GM18867 (cell line): ENCODE measurements at regions not wholly inside any gene's neighbourhood (a gene's known extent, or its start where the extent isn't known, plus 50 kb on each side); places are given as distances from the start of the nearest gene placed in this dataset.
"Not testable (repeated sequence)": the region's sequence is repeated elsewhere in the genome, so short reads cannot be mapped to it uniquely, and the experiment has no call there.

Experiments
- ATAC-seq: cut with Tn5 transposase; IDR thresholded peaks from one replicate; pipeline ENCODE4 v1.9.1; 2021; ENCODE audit warnings: mild to moderate bottlenecking, moderate library complexity; ENCODE audit not compliant: unreplicated experiment

DNA sequence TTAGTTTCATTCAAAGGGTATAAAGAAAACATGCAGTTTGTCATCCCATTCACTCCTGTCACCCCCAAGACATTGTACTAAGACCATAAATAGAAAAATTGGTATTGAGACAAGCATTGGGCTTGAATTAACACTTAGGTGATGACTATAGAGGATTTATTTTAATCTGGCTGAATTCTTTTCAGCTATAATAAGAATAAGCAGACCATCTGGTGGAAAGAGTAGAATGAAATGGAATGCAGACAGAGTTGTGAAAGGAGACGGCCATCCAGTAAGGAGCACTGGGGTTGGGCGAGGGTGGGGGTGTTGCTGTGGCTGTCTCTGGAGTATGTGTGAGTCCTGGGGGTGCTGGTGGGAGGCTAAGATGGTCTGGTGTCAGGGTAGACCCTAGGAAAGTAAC, 125.0 kb upstream of the IVNS1ABP start:
- ATAC-seq: no peak

DNA sequence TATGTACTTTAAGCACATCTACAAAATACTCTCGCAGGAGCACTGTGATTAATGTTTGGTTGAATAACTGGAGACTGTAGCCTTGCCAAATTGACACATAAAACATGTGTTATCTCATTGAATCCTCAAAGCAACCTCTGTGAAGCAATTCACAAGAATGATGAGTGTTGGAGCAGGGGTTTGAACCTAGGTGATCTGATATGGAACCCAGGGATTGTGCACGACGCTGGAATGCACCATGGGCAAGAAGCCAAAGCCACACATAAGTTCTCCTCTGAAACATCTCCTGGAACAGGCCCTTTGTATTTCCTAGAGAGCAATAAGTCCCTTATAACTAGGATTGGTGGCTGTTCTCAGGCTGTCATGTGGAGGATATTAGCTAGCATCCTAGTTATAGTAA, 124.6 kb upstream of the IVNS1ABP start:
- no peak for ATAC-seq

GRCh38 chr1:185440877-185441276, 123.8 kb upstream of the IVNS1ABP start:
- ATAC-seq: no peak

DNA sequence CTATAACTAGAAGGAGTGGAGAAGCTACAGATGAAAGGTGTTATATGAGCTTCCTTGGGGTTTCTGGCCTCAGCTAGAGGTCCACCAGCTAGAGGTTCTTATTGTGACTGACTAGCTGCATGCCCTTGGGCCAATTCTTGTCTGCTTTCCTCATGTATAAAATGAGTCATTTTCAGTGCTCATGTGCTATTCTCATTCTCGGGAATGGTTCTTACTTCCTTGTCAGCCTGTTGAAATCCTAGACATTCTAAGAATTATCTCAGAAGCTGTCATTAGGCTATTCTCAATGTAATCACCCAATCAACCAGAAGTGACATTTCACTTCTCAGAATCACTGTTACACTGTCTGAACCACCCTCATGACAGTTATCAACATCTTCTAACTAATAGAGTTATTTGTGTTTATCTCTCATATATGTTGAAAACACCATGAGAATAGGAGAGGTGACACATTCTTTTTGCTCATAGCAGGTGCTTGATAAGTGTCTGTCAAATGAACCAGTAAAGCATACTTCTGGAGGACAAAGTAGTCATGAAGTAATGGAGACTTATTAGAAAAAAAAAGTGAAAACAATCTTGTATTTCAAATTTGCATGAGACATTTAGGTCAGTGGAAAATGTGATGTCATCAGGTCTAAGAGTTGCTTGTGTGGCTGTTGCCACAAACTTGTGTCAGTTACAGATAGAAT, 122.8 kb upstream of the IVNS1ABP start:
- ATAC-seq: peak; percentile 85

- ATAC-seq: no peak
Observed at GRCh38 chr1:185438936-185439335, 121.9 kb upstream of the IVNS1ABP start.

DNA sequence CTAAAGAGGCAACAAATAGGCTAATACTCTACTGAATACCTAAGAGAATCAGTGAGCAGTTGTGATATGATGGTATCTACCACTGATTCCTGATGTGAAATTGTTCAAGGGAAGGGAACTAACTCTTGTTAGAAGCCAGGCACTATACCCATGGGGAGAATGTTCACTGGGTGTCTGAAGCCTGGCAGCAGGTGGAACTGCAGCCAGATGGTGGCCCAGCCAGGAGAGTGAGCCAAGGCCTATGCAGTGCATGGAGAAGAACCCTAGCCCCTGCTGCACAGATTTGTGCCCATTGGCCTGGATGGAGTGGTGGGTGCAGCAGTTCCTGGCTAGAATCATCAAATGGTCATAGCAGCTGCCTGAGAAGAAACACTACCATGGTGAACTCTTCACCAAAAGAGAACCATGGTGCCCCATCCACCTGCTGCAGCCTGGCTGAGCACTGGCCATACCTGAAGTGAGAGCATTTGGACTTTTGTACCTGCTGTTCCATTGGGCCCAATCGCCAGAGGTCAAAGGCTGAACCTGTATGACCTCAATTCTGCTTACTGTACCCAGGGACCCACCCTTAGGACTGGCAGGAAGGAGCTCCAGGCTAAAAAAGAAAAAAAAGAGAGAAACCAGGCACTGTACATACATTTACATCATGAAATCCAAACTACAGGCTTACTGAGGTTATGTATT, 118.8 kb upstream of the IVNS1ABP start:
- no peak for ATAC-seq

GRCh38 chr1:185434721-185435120, 117.7 kb upstream of the IVNS1ABP start:
- ATAC-seq: no peak

DNA sequence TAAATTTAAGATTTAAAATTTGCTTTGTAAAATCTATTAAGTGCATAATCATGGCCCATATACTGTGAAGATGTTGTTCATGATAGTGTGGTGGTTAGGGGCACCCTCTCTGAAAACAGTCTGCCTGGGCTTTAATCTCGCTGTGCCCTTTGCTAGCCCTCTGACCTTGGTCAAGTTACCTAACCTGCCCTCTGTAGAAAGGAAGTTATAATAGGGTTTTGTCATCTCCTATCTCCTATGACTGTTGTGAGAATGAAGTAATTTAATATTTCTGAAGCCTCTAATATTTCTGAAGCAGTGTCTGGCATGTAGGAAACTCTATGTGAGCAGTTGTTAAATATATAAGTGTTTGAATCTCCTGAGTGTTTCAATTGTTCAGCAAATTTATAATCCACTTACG, 116.6 kb upstream of the IVNS1ABP start:
- ATAC-seq: no peak

DNA sequence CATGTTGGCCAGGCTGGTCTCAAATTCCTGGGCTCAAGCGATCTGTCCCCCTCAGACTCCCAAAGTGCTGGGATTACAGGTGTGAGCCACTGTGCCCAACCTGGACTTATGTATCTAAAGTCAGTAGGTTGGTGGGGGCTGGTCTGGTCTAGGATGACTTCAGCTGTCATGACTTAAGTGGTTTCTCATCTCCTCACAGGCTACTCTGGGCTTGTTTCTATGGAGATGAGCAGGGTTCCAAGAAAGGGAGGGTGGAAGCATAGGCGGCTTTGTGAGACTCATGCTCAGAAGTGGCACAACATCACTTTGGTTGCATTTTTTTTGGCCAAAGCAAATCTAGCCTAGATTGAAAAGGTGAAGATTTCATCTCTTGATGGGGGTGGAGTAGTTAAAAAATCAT, 115.9 kb upstream of the IVNS1ABP start:
- ATAC-seq: no peak

DNA sequence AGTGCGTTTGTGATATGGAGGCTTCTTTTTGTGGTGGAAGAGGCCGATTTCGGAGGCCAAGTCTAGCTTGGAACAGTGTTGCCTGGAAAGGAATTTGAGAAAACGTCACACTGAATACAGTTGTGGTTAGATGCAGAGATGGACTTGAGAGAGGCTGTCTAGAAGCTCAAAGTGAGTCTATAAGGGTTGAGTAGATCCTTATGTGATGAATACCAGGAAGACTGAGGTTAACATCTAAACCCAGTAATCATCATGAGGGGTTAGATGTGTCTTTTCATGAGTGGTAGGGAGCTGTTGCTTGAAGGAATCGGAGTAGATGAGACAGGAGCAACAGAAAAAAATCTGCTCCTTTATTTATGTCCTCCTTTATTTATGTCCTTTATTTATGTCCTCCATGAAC, 114.6 kb upstream of the IVNS1ABP start:
- no peak for ATAC-seq

DNA sequence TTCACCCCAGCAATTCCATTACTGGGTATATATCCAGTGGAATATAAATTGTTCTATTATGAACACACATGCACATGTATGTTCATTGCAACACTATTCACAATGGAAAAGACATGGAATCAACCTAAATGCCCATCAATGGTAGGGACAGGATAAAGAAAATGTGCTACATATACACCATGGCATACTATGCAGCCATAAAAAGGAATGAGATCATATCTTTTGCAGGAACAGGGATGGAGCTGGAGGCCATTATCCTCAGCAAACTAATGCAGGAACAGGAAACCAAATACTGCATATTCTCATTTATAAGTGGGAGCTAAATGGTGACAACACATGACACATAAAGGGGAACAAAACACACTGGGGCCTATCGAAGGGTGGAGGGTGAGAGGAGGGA, 112.6 kb upstream of the IVNS1ABP start:
- ATAC-seq: not testable (repeated sequence)

DNA sequence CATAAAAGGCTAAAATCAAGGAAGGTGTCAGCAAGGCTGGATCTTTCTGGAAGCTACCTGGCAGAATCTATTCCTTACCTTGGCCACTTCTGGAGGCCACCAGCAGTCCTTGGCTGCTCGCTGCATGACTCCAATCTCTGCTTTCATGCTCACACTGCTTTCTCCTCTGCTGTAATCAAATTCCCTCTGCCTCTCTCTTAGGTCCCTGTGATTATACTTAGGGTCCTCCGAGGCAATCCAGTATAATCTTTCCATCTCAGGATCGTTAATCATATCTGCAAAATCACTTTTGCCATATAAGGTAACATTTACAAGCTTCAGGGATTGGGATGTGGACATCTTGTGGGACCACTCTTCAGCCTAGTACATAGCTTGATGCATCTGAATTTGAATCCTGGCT, 110.7 kb upstream of the IVNS1ABP start:
- no peak for ATAC-seq

DNA sequence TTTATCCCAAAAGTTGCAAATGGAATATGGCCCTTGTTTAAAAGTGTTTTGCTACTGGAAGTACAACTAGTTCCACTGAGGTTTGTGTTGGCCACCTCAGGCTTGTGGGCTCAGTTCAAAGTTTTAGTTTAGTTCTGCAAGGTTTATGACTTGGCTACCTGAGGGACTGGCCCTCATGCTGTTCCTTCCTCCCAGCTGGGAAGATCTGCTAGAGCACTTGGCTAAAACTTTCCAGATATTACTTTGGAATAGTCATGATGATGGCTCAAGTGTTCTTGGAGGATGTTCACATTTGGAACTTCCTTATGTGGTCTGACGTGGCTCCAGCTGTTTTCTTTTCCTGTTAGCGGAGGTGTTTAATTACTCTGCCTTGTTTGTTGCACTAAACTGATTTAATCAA, 110.2 kb upstream of the IVNS1ABP start:
- no peak for ATAC-seq

DNA sequence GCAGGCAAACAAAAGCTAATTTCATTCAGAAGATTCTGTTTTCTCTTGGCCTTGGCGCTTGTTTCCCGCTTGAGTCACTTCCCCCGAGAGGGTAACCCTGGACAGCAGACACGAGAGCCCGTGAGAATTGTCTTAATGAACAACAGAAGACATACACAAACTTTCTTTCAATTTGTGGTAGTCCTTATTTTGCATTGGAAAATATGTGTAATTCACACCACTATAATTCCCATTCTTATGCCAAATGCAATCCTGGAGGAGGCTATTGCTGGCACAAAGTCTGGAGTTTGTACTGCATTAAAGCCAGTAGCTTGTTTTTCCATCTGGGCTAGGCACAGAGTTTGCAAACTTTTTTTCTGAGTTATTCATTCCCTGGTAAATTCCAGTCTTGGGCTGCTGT, 109.8 kb upstream of the IVNS1ABP start:
- no peak for ATAC-seq

GRCh38 chr1:185425163-185425562, 108.1 kb upstream of the IVNS1ABP start:
- no peak for ATAC-seq

DNA sequence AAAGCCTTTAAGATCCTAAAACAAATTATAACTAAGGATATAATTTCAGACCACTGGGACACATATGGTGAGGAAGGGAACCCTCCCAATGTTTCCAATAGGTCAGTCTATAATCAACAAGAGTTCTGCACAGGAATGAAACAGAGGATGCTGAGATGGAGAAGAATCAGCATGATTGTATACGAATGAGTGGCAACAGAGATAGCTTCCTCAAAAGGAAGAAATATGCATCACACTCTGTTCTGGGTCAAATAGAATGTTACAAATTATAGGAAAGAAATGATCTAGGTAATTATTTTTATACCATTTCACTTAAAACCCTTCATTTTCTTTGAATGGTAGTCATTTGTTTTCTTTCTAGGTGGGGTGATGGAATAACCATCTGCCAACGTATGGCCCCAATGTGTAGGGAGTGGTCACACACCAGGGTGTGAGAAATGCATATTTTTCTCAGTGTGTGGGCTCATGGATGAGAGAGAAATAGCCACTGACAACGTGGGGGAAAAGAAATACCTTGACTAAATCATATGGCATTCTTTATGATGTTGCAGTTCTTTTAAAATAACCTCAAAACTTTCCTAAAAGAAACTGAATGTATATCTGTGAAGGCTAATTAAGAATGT, 104.6 kb upstream of the IVNS1ABP start:
- ATAC-seq: no peak

DNA sequence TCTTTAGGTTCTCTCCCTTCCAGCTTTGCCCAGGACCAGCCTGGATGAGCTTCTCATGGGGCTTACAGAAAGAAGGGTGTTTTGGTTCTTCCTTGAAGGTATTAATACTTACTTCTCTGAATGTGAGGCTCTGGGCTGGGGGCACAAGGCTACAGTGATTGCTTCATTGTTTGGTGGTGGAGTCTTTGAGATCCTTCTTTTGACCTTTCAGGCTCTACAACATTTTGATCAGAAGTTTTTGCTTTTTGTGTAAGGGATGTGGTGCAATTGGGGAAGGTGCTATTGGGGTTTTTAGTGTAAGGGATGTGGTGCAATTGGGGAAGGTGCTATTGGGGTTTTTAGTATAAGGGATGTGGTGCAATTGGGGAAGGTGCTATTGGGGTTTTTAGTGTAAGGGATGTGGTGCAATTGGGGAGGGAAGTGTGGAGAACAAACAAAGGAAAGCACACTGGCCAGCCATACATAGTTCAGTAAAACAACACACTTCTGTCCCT, 103.6 kb upstream of the IVNS1ABP start:
- no peak for ATAC-seq

DNA sequence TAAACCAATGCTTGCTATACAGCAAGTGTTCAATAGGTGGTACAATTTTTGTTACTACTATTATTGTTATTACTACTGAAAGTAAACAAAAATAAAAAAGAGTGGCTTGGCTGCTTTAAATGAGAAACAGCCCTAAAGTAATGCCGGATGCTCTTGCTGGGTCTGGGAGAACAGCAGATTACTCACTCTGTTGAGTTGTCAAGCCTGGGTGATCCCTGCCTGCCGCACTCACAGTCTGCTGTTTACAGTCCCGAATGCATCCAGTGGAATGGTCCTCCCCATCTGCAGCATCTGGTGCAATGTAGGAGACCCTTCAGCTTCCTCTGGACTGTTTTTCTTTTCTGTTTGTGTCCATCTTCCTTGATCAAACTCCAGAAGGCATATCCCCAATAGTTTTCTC, 102.7 kb upstream of the IVNS1ABP start:
- ATAC-seq: no peak

- ATAC-seq: no peak
Observed at GRCh38 chr1:185418472-185418871, 101.4 kb upstream of the IVNS1ABP start.

- no peak for ATAC-seq
Observed at GRCh38 chr1:185412385-185413087, 95.5 kb upstream of the IVNS1ABP start.

- no peak for ATAC-seq
Observed at GRCh38 chr1:185409763-185410528, 92.9 kb upstream of the IVNS1ABP start.
